Stimulated activated CD8-positive, alpha-beta memory T cell treated with anti-CD3 and anti-CD28 coated beads, Interleukin-4, amount 100 ng/mL, for 24 hours (primary cell): ENCODE measurements at regions not wholly inside any gene's neighbourhood (a gene's known extent, or its start where the extent isn't known, plus 50 kb on each side); places are given as distances from the start of the nearest gene placed in this dataset.
"Not testable (repeated sequence)": the region's sequence is repeated elsewhere in the genome, so short reads cannot be mapped to it uniquely, and the experiment has no call there.

Experiments used
- DNase-seq: peaks from one replicate; pipeline ENCODE4 v3.0.0-alpha.2; 2020; ENCODE audit warnings: low read depth

DNA sequence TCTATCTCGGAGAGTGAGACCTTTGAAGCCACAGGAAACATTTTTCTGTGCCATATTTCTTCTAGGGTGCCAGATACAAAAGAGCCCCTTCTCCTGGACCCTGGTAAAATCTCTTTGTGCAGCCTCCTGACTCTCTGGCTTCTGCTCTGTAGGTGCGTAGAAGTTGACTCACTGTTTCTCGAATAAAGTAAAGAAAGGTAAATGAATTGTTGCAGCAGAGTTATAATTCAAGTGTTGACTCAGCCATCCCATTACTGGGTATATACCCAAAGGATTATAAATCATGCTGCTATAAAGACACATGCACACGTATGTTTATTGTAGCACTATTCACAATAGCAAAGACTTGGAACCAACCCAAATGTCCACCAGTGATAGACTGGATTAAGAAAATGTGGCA, 371.0 kb downstream of the OSTF1 start:
- not testable (repeated sequence) for DNase-seq

DNA sequence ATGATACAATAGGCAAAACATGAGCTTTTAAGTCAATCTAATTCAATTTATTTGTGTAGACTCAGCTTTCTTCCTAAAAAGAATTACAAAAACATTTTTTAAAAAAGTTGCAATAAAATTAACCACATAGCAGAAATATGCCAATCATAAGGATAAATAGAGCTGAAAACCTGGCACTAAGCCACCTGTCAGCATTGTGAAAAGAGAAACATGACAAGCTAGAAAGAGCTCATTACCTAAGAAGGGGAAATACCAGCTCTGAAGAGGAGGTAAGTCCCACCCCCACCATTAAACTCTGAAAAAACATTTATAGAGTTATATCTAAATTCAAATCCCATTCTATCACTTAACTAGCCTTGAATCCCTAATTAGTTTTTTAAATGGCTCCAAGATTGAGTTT, 372.9 kb downstream of the OSTF1 start:
- no peak for DNase-seq

DNA sequence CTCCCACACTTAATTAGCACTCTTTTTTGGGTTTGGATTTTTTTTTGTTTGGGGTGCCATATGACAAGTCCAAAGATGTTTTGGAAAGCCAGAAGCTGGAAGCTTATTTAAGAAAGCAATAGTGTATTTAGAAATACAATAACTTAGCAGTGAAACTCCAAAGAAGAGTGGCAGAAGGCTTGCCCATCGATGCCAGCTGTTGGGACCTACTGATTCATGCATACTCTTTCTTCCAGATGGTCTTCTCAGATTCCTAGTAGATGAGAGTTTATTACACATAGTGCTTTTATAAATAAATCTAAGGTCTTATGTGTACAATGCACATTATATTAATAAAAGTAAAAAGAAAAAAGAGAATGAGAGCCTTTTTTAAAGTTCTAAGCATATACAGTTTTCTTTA, 374.6 kb downstream of the OSTF1 start:
- no peak for DNase-seq

DNA sequence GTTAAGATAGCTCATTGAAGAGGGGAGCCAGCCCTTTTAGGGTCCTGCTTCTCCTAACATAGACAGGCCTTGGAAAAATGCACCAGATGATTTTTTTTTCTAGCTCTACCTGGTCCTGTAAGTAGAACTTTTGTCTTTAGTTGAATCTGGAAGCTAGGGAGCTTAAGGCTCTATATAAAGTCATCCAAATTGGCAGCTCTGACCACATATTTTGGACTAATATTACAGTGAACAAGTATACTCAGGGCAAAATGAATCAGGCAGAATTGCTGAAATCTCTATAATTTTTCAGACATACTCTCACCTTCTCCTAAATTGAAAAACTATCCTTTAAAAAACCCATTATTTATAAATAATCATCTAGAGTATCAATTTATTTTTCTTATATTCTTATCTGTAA, 375.6 kb downstream of the OSTF1 start:
- DNase-seq, result no peak

DNA sequence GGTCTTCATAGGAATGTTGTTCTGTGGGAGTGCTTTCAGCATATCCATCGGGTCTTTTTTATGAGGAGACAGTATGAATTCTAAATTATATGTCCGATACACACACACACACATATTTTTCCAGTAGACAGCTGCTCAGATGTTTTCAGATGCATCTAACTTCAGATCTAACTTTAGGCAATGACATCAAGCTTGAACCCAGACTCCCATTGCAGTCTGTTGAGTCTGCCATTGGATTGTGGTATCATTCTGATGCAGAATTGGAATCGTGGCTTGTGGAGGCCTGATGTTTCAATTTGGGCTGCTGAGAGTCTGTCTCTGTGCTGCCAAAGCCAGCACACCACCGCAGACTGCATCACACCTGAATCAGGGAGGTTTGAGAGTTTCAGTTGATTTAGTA, 376.4 kb downstream of the OSTF1 start:
- DNase-seq, result no peak

DNA sequence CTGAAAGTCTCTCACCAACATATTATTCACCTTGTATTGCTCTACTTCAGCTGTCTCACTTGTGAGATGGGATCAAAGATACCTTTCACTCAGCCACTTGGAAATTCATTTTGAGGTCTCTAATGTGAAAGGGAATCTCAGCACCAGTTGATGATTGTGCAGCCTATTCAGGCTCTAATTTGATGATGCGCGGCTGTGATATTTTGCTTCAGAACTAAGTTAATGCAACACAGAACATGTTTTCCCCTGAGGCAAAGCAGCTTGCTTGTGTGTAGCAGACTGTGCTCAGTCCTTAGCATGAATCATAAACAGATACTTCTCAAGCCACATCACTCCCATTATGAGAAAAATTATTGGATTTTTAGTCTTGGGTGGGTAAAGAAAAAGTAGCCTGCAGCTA, 378.8 kb downstream of the OSTF1 start:
- no peak for DNase-seq

DNA sequence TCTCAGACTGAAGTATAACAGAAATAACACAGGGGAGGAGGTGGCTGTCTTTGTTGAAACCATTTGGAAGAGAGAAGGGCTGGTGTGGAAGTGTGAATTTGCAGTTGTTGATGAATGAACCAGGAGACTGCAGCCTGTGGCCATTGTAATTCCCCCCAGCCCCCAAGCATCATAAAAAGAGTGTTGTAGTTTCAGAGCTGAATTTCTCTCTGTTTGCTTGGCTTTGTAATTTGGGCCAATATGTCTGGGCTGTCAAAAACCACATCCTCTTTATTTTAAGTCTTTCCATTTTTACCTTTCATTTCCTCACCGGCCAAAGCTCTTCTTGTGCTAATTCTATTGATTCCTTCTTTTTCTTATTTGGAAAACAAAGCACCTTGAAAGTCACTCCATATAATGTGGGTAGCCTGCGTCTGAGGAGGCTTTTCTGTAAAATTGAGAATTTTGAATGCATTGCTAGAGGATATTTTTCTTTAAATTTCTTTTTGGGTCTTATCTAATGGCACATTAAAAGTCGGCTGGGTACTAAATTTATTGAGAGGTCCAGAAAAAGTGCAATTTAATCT, 383.3 kb downstream of the OSTF1 start:
- no peak for DNase-seq

DNA sequence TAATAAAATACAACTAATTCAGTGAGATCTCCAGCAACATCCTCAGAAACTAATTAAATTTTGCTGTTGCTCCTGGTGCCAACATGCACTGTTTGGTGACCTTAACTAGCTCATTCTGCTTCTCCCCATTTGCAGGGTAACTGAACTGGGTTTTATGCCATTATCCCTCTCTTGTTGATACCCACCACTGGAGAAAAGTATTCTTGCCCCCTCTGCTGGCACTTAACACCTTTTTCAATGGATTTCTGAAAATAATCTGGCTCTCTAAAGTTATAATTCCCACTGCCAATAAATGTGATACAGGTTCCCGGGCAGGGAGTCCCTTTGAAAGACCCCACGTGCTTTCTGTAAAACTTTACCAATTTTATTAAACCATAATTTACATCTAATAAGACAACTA, 394.3 kb downstream of the OSTF1 start:
- no peak for DNase-seq

DNA sequence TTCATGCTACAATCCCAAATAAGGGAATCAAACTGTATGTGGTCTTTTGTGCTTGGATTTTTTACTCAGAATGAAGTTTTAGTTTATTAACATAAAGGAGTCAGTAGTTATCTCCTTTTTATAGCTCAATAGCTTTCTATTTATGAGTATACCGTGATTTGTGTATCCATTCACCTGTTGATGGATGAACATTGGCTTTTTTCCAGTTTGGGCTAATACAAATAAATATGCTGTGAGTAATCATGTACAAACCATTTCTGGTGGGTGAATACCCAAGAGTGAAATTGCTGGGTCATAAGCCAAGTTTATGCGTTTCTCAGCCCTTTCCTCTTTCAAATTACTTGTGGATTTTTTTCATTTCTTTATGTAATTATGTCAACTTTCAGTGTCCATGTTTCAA, 395.3 kb downstream of the OSTF1 start:
- DNase-seq, result no peak

DNA sequence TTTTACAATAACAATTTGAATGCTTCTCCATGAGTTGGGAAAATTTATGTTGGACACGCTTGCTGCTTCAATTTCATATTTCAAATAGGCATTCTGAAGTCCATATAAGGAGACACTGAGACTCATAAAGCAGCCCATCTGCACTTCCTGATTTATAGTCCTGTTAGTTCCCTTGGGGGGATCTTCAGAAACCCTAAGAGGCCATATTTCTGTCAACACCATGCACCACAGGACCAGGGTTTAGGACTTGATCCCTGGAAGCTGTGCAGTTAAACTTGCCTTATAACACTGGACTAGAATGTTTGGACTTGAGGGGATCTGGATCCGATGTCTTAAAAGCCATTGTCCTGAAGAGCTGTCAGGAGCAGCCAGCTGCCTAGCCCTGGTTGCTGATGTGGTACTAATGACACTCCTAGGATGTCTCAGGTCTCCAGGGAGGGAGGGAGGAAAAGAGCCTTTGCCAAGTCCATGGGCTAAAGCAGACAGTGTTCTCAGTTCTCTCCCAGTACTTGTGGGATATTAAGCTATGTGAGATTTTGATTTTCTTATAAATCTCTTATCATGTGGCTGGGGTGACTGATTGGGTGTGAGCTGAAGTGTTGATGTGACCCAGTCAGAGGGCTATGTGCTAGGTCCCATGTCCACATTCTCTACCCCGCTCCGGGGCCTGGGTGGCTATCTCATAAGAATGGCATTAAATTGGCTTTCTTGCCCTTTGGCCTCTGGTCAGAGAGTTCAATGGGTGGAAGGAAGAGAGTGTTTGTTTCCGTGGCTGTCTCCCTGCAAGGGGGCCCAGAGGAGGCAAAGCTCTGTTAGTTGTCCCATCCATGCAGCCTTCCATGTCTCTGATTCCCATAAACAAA, 399.8 kb downstream of the OSTF1 start:
- no peak for DNase-seq

DNA sequence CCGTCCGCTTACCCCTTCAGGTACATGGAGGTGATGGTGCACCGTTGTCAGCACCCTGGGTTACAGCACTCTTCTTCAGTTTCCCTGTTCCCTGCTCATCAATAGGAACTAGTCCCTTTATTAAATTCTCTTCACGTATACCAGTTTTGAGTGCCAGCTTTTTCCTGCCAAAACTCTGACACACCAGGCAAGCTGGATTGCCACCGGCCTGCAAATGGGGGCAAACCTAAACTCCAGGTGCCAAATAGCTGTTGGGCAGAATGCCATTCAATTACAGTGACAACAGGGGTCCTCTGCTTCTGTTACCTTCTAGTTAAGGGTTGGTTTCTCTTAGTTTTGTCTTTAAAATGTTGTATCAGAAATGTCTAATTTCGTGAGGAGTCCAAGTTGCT, 400.4 kb downstream of the OSTF1 start:
- DNase-seq, result no peak

DNA sequence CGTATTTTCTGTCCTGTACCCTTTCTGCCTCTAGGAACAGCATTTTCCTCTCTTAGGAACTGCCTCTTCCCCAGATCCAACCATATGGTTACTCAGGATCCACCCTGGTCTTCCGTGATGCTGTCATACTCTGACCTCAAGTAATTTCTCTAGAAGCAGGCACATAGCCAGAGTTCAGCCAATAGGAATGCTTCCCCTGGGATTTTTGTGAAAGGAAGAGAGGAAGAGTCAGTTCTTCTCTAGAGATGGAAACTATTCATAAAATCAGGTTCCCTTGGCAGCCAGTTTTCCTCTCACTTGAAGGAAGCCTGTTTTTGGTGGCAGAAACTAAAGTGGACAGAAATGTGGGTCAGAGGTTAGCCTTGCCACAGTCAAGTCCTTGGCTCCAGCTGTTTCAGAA, 400.1 kb upstream of the PCSK5 start:
- DNase-seq, result no peak

DNA sequence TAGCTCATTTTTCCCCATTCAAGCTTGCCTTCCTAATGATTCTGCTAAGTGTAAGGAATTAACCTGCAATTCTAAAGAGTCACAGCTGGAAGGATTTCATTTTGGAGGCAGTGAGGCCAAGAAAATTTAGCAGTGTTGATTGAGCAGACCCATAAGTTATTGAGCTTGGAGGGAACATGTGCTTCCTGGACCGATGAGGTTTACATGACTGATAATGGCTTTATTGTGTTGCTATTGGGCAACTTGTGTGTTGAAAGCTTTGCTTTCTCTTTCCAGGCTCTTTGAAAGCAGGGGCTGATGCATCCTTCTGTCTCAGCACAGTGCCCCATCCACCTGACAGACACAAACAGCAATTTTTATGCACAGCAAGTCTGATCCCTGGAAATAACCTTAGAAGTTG, 398.9 kb upstream of the PCSK5 start:
- DNase-seq, result no peak

DNA sequence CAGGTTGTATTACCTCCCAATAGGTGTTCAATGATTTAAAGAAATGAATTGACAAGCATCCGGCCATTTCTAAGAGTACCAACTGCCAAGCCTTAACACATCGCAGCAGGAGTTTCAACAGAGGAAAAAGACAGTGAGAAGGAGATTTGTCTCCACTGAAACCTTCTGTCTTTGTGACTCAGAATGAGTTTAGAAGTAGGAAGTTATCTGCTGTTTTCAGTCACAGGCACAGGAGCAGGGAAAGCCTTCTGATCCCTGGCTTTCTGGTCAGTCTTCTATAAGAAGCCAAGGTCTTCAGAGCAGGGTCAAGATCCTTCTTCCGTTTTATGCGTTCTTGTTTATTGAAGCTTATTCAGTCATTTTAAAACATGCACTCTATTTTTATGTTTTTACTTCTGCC, 390.7 kb upstream of the PCSK5 start:
- DNase-seq, result no peak

DNA sequence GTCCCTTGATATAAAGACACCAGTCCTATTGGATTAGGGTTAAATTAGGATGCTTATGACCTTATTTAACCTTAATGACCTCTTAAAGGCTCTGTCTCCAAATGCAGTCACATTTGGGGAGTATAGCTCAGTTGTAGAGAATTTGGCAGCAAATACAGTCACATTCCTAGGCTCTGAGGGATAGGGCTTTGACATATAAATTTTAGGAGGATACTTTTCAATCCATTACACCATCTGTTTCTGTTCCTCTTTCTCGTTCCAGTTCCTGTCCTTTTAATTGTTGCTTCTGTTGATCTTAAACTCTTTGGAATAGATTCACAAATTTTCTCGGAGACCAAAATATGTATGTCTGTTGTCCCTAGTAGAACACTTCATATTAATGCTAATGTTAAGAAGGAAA, 390.0 kb upstream of the PCSK5 start:
- no peak for DNase-seq

DNA sequence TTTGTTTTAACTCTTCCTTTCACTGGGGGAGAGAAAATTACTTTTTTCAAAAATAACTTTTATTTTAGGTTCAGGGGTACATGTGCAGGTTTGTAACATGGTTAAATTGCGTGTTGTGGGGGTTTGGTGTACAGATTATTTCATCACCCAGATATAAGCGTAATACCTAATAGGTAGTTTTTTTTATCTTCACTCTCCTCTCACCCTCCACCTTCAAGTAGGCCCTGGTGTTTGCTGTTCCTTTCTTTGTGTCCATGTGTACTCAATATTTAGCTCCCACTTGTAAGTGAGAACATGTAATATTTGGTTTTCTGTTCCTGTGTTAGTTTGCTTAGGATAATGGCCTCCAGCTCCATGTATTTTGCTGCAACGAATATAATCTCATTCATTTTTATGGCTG, 389.5 kb upstream of the PCSK5 start:
- DNase-seq, result not testable (repeated sequence)

DNA sequence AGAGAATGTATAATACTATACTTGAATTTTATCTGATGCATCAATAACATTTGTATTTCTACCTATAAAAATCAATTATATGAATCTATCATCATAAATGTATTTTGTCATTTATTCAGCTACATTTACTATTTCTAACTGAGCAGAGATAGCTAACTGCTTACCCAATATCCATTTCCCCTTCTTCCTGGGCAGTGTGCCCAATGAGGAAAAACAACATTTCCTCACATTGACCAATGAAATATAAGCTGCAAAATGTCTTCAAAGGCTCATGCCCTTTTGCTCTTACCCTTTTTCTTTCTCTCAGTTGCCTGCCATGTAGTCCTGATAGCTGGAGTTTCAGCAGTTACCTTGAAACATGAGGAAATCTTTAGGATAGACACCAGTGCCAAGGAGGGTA, 385.8 kb upstream of the PCSK5 start:
- no peak for DNase-seq

DNA sequence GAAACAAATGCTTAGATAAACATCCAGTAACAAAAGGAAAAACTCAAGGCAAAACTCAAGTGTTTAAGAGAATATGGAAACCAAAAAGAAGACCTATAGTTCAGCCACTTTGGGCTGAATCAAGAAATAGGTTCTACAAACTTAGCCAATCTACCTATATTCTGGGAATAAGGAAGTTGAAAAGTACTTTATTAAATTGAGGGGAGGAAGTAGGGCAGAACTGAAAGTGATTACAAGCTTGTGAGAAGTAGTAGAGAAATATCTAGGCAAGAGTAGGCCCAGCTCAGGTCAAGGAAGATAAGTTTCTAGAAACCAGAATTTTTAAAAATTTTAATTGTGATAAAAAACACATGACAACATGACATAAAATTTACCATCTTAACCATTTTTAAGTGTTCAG, 384.8 kb upstream of the PCSK5 start:
- no peak for DNase-seq

DNA sequence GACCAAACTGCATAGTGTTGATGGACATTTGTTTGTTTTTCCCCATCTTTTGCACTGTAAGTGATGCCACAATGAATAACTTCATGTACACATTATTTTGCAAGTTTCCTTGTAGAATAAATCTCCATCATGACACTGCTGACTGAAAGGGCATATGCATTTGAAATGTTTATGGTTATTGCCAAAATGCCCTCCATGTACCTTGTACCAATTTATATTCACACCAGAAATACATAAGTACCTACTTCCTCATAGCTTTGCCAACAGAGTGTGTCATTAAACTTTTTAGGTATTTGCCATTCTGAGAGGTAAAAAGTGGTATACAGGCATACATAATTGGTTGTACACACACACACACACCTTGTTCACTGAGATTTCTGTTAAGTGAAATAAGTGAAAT, 361.0 kb upstream of the PCSK5 start:
- no peak for DNase-seq

DNA sequence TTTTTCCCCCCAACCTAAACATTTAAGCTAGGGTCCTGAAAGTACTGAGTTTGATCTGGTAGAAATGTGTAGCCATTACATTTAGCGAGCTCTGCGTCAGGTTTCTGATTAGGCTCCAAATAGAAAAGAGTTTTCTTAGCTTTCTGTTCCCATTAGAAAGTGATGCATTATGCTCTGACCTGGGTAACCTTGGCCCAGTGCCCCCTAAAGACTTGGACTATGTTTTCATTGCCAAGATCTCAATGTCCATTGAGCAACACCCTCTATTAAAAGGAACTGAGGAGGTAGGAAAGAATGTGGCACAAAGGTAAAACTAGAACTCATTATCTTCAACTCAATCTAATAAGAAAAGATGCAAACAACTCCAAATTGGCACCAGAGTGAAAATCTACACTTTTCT, 358.9 kb upstream of the PCSK5 start:
- no peak for DNase-seq

DNA sequence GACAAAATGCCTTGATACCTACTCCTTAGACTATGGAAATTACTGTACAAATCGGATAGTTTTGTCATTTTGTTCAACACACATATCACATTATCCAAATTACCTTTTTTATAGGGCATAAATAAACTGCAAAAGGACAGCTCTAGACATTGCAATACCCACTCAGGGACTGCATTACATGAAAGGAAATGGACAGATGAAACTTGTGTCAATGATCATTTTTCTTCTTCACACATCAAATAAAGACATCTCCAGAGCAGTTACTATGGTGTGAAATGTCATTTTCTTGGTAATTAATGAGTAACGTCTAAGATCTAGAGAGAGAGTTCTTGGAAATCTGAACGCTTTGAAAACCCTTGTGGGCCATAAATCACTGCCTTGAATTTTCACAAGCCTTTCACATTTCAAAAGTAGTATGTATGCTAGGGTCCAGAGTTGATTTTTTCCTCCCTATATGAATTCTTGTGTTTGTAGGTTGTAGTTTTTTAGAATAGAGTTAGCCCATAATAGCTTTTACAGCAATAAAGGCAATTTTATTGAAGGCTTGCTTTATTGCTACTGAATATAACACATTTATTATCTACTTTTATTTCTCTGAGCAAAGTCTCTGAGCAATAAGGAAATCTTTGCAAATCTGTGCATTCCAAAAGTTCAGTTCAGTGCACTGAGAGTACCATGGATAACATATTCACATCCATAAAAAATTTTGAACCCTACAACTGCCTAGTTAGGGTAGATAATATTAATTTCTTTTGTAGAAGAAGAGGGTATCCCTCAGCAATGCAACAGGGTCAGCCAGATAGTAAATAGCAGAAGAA, 358.0 kb upstream of the PCSK5 start:
- DNase-seq, result no peak

DNA sequence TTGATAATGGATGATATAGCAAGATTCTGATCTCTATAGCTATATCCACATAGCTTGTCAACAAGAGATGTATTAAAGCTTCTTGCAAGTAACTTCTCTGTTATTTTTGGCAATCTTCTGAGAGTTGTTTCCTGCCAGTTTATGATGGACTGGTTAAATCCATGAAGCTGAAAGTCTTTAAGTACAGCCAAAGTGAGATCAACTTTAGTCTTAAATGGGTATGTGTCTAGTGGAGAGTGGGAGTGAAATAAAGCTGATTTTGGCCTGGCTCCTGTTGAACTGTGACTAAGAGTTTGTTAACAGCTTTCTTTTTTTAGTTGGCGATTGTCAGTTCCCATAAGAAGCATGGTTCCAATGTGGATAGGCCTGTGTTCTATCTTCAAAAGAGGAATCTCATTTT, 350.9 kb upstream of the PCSK5 start:
- no peak for DNase-seq

DNA sequence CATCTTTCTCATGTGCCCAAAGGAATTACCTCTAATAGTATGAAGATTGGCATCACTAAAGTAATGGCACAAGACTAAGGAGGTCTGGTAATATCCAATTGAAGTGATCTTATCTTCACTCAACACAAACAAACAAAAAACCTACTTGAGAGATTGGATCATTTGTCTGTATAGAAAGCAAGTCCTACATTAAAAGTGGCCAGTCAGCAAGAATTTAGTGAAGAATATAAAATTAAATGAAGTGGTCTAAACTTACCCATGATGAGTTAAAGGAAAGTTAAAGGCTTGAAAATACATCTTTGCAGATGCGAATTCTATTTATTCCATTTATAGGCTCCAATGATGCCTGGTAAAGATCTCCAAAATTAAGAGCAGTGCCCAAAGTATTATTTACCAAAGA, 350.3 kb upstream of the PCSK5 start:
- DNase-seq, result no peak
